ENCODE measurements at regions not wholly inside any gene's neighbourhood (a gene's known extent, or its start where the extent isn't known, plus 50 kb on each side); places are given as distances from the start of the nearest gene placed in this dataset.

- TF ChIP-seq E2F5 (CRISPR knock-in tag; conservative IDR thresholded peaks at IDR 0.05), result no peak
- no peak for TF ChIP-seq ZNF674 (CRISPR knock-in tag; IDR thresholded peaks at IDR 0.05; ENCODE audit: low read depth)
- TF ChIP-seq NCOA1 (CRISPR knock-in tag; IDR thresholded peaks at IDR 0.05), result no peak
- TF ChIP-seq CEBPG (CRISPR knock-in tag; IDR thresholded peaks at IDR 0.05), result no peak
- no peak for TF ChIP-seq JUND (CRISPR knock-in tag; IDR thresholded peaks at IDR 0.05)
- no peak for TF ChIP-seq MATR3 (CRISPR knock-in tag; IDR thresholded peaks at IDR 0.05)
- no peak for TF ChIP-seq ZNF232 (CRISPR knock-in tag; IDR thresholded peaks at IDR 0.05; ENCODE audit: borderline replicate concordance)
- no peak for TF ChIP-seq ZBTB7A (CRISPR knock-in tag; IDR thresholded peaks at IDR 0.05)
- no peak for TF ChIP-seq HOXA9 (CRISPR knock-in tag; IDR thresholded peaks at IDR 0.05; ENCODE audit: borderline replicate concordance)
- no peak for TF ChIP-seq MZF1 (CRISPR knock-in tag; IDR thresholded peaks at IDR 0.05; ENCODE audit: borderline replicate concordance)
- no peak for TF ChIP-seq REST (IDR thresholded peaks at IDR 0.05; ENCODE audit: borderline replicate concordance in 1 of 2, low read depth in 1 of 2, low read length in 2 of 2)
- no peak for TF ChIP-seq TBL1XR1 (IDR thresholded peaks at IDR 0.05; ENCODE audit: borderline replicate concordance, low read length, partially characterized antibody)
- TF ChIP-seq ARID2 (CRISPR knock-in tag; IDR thresholded peaks at IDR 0.05; ENCODE audit: borderline replicate concordance), result no peak
- TF ChIP-seq ZBTB33 (CRISPR knock-in tag; IDR thresholded peaks at IDR 0.05), result no peak
These were observed 299.6 kb downstream of the TLL1 start for GRCh38 chr4:166172619-166173018.
